ENCODE measurements at regions not wholly inside any gene's neighbourhood (a gene's known extent, or its start where the extent isn't known, plus 50 kb on each side); places are given as distances from the start of the nearest gene placed in this dataset.

GRCh38 chr16:79911660-79912059 is 311.1 kb upstream of the MAF start:
- TF ChIP-seq CTCF (IDR thresholded peaks at IDR 0.05) (no peak), POLR2A (IDR thresholded peaks at IDR 0.05) (no peak)
- no peak overlapping the region for H3K4me3 ChIP-seq (ENCODE audit: low read depth, poor library complexity, severe bottlenecking)
- WGBS, 2 donors: 95 to 97% methylated on average over 2 of the region's 2 CpGs
- intact Hi-C loops (cut with DNase I; ENCODE audit: low total_unique reads): no loop called here
- DNase-seq (ENCODE audit: low spot score in 2 of 2): no peak

DNA sequence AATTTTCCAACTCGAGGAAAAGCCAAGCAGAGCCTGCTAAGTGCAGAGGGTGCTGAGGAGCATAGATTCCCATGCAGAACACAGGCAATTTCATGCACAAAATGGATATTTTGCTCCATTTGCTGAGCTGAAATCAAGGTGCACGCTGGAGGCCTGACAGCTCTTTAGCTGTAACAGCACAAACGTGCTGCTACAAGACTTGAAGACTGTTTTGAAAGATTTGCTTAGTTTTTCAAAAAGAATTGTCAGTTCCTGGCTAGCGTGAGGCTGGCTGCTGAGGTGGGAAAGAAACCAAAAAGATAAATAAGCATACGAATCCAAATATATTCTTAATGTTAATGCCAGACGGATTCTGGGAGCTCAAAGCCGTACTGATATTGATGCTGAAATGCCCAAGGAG is 309.0 kb upstream of the MAF start:
- no peak overlapping the region for H3K4me3 ChIP-seq (ENCODE audit: low read depth, poor library complexity, severe bottlenecking)
- no peak for DNase-seq (ENCODE audit: low spot score in 2 of 2)
- intact Hi-C loops (cut with DNase I; ENCODE audit: low total_unique reads): no loop called here
- TF ChIP-seq POLR2A (IDR thresholded peaks at IDR 0.05) (no peak), CTCF (IDR thresholded peaks at IDR 0.05) (no peak)
- 42 to 46% methylated on average over 7 of the region's 7 CpGs for WGBS, 2 donors

GRCh38 chr16:79903471-79903870 is 302.9 kb upstream of the MAF start:
- intact Hi-C loops (cut with DNase I; ENCODE audit: low total_unique reads): no loop called here
- no peak overlapping the region for H3K4me3 ChIP-seq (ENCODE audit: low read depth, poor library complexity, severe bottlenecking)
- TF ChIP-seq POLR2A (IDR thresholded peaks at IDR 0.05) (no peak), CTCF (IDR thresholded peaks at IDR 0.05) (no peak)
- DNase-seq (ENCODE audit: low spot score in 2 of 2): no peak
- WGBS, 2 donors: 83 to 89% methylated on average over 1 of the region's 1 CpG

DNA sequence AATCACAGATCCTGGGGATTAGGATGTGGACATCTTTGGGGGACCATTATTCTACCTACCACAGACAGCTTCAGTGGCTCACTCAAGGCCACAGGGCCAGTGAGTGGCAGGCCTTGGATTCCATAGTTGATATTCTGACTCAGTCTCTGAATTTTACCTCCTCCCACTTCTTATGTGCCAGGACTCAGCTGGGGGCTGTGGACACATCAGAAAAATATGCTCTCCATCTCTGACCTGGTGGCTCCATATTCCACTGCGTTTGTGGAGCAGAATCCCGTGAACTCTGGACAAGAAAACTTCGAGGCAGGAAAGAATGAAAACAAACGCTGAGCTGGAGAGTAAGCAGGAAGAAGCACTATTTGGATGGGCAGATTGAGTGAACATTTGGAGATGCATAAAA is 301.8 kb upstream of the MAF start:
- intact Hi-C loops (cut with DNase I; ENCODE audit: low total_unique reads): no loop called here
- 91 to 93% methylated on average over 4 of the region's 4 CpGs for WGBS, 2 donors
- no peak for DNase-seq (ENCODE audit: low spot score in 2 of 2)
- H3K4me3 ChIP-seq (ENCODE audit: low read depth, poor library complexity, severe bottlenecking): no peak overlapping the region
- TF ChIP-seq CTCF (IDR thresholded peaks at IDR 0.05): no peak
- TF ChIP-seq POLR2A (IDR thresholded peaks at IDR 0.05): no peak

GRCh38 chr16:79901522-79901921 is 301.0 kb upstream of the MAF start:
- intact Hi-C loops (cut with DNase I; ENCODE audit: low total_unique reads): no loop called here
- TF ChIP-seq CTCF (IDR thresholded peaks at IDR 0.05) (no peak), POLR2A (IDR thresholded peaks at IDR 0.05) (no peak)
- DNase-seq (ENCODE audit: low spot score in 2 of 2): no peak
- WGBS, 2 donors: 90 to 97% methylated on average over 4 of the region's 4 CpGs
- no peak overlapping the region for H3K4me3 ChIP-seq (ENCODE audit: low read depth, poor library complexity, severe bottlenecking)

DNA sequence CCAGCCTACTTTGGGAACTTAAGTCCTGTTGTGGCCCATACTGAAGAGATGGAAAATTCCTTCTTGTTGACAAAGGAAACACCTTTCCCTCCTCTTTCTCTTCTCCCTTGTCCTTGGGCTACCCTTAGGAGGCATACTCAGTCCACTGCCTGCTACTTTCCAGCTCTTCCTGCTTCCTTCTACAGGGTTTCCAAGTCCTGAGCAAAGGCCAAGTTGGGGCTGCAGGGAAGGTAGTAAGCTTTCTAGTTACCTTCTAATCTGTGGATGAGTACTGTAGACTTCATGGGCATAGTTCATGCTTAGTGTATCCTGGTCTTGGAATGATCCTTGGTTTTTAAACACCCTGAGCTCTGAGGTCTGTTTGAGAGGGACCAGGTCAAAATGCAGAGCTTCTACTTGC is 299.2 kb upstream of the MAF start:
- no peak for TF ChIP-seq POLR2A (IDR thresholded peaks at IDR 0.05)
- no peak for TF ChIP-seq CTCF (IDR thresholded peaks at IDR 0.05)
- DNase-seq (ENCODE audit: low spot score in 2 of 2): no peak
- intact Hi-C loops (cut with DNase I; ENCODE audit: low total_unique reads): no loop called here
- no peak overlapping the region for H3K4me3 ChIP-seq (ENCODE audit: low read depth, poor library complexity, severe bottlenecking)

Measured in lower leg skin (tissue), 4 donors.